ENCODE measurements at regions not wholly inside any gene's neighbourhood (a gene's known extent, or its start where the extent isn't known, plus 50 kb on each side); places are given as distances from the start of the nearest gene placed in this dataset.

GRCh38 chrX:35741142-35741541, 57.0 kb upstream of the MAGEB16 start:
- H3K4me1 Mint-ChIP-seq (ENCODE audit: low read depth, unreplicated experiment) = no peaks in the 10 kb centered on the region
- Histone ChIP-seq H3K4me1 (no peaks in the 10 kb centered on the region), H3K9me3 (no peaks in the 10 kb centered on the region), H3K27me3 (replicated peaks; ENCODE audit: control insufficient read depth, insufficient read depth, low read length) (no peaks in the 10 kb centered on the region), H3K4me3 (ENCODE audit: low read depth, low read length) (no peak overlapping the region), H3K36me3 (ENCODE audit: control insufficient read depth, insufficient read depth, low read length) (no peaks in the 10 kb centered on the region)
- no peaks in the 10 kb centered on the region for H3K27me3 Mint-ChIP-seq (ENCODE audit: insufficient read depth, unreplicated experiment)
- TF ChIP-seq CTCF (IDR thresholded peaks at IDR 0.05; ENCODE audit: insufficient read depth in 1 of 2, low read depth in 1 of 2, low read length in 1 of 2, severe bottlenecking in 1 of 2, unreplicated experiment in 1 of 2) = no peak
- no peaks in the 10 kb centered on the region for H3K9me3 Mint-ChIP-seq (ENCODE audit: unreplicated experiment)
- no peak overlapping the region for H3K27ac Mint-ChIP-seq (ENCODE audit: unreplicated experiment)
- no peaks in the 10 kb centered on the region for H3K36me3 Mint-ChIP-seq (ENCODE audit: insufficient read depth, unreplicated experiment)
- no peak for DNase-seq
- no TSS peak for BruUV-seq (replicated peaks)
- H3K4me3 Mint-ChIP-seq (ENCODE audit: unreplicated experiment) = no peak overlapping the region
- intact Hi-C loops (cut with micrococcal nuclease; ENCODE audit: unreplicated experiment) = no loop called here
- CTCF ChIA-PET = no interaction called here
- POLR2A ChIA-PET = no interaction called here

GRCh38 chrX:35743331-35743730, 54.8 kb upstream of the MAGEB16 start:
- ChIA-PET POLR2A (no interaction called here), CTCF (no interaction called here)
- H3K4me3 ChIP-seq (ENCODE audit: low read depth, low read length) = no peak overlapping the region
- H3K9me3 Mint-ChIP-seq (ENCODE audit: unreplicated experiment) = no peaks in the 10 kb centered on the region
- H3K27me3 Mint-ChIP-seq (ENCODE audit: insufficient read depth, unreplicated experiment) = no peaks in the 10 kb centered on the region
- H3K27ac Mint-ChIP-seq (ENCODE audit: unreplicated experiment) = no peak overlapping the region
- H3K4me3 Mint-ChIP-seq (ENCODE audit: unreplicated experiment) = no peak overlapping the region
- H3K4me1 ChIP-seq = no peaks in the 10 kb centered on the region
- H3K9me3 ChIP-seq = no peaks in the 10 kb centered on the region
- no peak for DNase-seq
- intact Hi-C loops (cut with micrococcal nuclease; ENCODE audit: unreplicated experiment) = no loop called here
- TF ChIP-seq CTCF (IDR thresholded peaks at IDR 0.05; ENCODE audit: insufficient read depth in 1 of 2, low read depth in 1 of 2, low read length in 1 of 2, severe bottlenecking in 1 of 2, unreplicated experiment in 1 of 2) = no peak
- H3K36me3 Mint-ChIP-seq (ENCODE audit: insufficient read depth, unreplicated experiment) = no peaks in the 10 kb centered on the region
- no peaks in the 10 kb centered on the region for H3K4me1 Mint-ChIP-seq (ENCODE audit: low read depth, unreplicated experiment)
- H3K27me3 ChIP-seq (replicated peaks; ENCODE audit: control insufficient read depth, insufficient read depth, low read length) = no peaks in the 10 kb centered on the region
- BruUV-seq (replicated peaks) = no TSS peak
- H3K36me3 ChIP-seq (ENCODE audit: control insufficient read depth, insufficient read depth, low read length) = no peaks in the 10 kb centered on the region
